ENCODE measurements at regions not wholly inside any gene's neighbourhood (a gene's known extent, or its start where the extent isn't known, plus 50 kb on each side); places are given as distances from the start of the nearest gene placed in this dataset.
"Not testable (repeated sequence)": the region's sequence is repeated elsewhere in the genome, so short reads cannot be mapped to it uniquely, and the experiment has no call there.

DNA sequence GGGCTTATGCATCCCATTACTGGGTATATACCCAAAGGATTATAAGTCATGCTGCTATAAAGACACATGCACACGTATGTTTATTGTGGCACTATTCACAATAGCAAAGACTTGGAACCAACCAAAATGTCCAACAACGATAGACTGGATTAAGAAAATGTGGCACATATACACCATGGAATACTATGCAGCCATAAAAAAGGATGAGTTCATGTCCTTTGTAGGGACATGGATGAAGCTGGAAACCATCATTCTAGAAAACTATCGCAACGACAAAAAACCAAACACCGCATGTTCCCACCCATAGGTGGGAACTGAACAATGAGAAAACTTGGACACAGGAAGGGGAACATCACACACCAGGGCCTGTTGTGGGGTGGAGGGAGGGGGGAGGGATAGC lies 323.3 kb upstream of the FGF16 start:
- not testable (repeated sequence) for TF ChIP-seq CTCF (IDR thresholded peaks at IDR 0.05); POLR2AphosphoS5 (IDR thresholded peaks at IDR 0.05); POLR2A (IDR thresholded peaks at IDR 0.05; ENCODE audit: low read depth); EP300 (IDR thresholded peaks at IDR 0.05)
